Thoracic aorta (tissue), 2 donors: ENCODE measurements at regions not wholly inside any gene's neighbourhood (a gene's known extent, or its start where the extent isn't known, plus 50 kb on each side); places are given as distances from the start of the nearest gene placed in this dataset.

Experiments
- ATAC-seq: fragments of 150-250 bp; one replicate; pipeline ENCODE4 v1.8.0; 2017; ENCODE audit warnings: low read depth; ENCODE audit not compliant: insufficient number of reproducible peaks, low FRiP score
- DNase-seq: peaks from one replicate; pipeline ENCODE4 v3.0.0-alpha.2; 2020; ENCODE audit warnings: low spot score
- H3K27ac ChIP-seq, 2 donors: fragments of 200-600 bp; sonication (generic); 1 replicate in 1 of 2; 2 replicates in 1 of 2; pipeline ENCODE4 v1.5.1; 2016; ENCODE audit warnings: mild to moderate bottlenecking in 2 of 2, moderate library complexity in 2 of 2
- H3K27me3 ChIP-seq: fragments of 200-600 bp; sonication (generic); replicated peaks from 2 replicates; pipeline ENCODE4 v1.6.0; 2016; ENCODE audit warnings: mild to moderate bottlenecking; ENCODE audit not compliant: insufficient read depth
- H3K36me3 ChIP-seq: fragments of 200-600 bp; sonication (generic); one replicate; pipeline ENCODE4 v1.5.1; 2016
- H3K4me1 ChIP-seq, 2 donors: fragments of 200-600 bp; sonication (generic); 1 replicate in 1 of 2; 2 replicates in 1 of 2; pipeline versions ENCODE4 v1.5.1 to v1.6.0; 2016; ENCODE audit warnings: low read depth in 2 of 2, mild to moderate bottlenecking in 1 of 2; ENCODE audit not compliant: control insufficient read depth in 1 of 2
- H3K4me3 ChIP-seq: fragments of 200-600 bp; sonication (generic); 2 replicates; pipeline ENCODE4 v1.5.1; 2016; ENCODE audit warnings: mild to moderate bottlenecking
- H3K9me3 ChIP-seq: fragments of 200-600 bp; sonication (generic); 2 replicates; pipeline ENCODE4 v1.5.1; 2016
- CTCF ChIP-seq: fragments of 200-600 bp; sonication (generic); IDR thresholded peaks from one replicate; pipeline ENCODE4 v1.5.1; 2019; ENCODE audit warnings: antibody characterized with exemption

- no peak overlapping the region for H3K27ac ChIP-seq
- no peaks in the 10 kb centered on the region for H3K36me3 ChIP-seq
- H3K27me3 ChIP-seq: no peaks in the 10 kb centered on the region
- no peak for TF ChIP-seq CTCF
- no peaks in the 10 kb centered on the region for H3K4me1 ChIP-seq
- peak; percentile 56 for ATAC-seq
- H3K9me3 ChIP-seq: no peaks in the 10 kb centered on the region
- peak overlapping the region; percentile 13 for H3K4me3 ChIP-seq
- DNase-seq: no peak
Observed at GRCh38 chr11:22920939-22921565, 60.8 kb upstream of the CCDC179 start.

- DNase-seq: no peak
- no peaks in the 10 kb centered on the region for H3K9me3 ChIP-seq
- H3K27me3 ChIP-seq: no peaks in the 10 kb centered on the region
- no peaks in the 10 kb centered on the region for H3K4me1 ChIP-seq
- H3K36me3 ChIP-seq: no peaks in the 10 kb centered on the region
- TF ChIP-seq CTCF: no peak
- H3K4me3 ChIP-seq: no peak overlapping the region
- ATAC-seq: no peak
- no peak overlapping the region for H3K27ac ChIP-seq
Observed at GRCh38 chr11:22922672-22923071, 62.4 kb upstream of the CCDC179 start.

GRCh38 chr11:22923561-22923960 is 63.3 kb upstream of the CCDC179 start:
- no peak overlapping the region for H3K27ac ChIP-seq
- no peak for DNase-seq
- no peaks in the 10 kb centered on the region for H3K27me3 ChIP-seq
- no peak for ATAC-seq
- H3K36me3 ChIP-seq: no peaks in the 10 kb centered on the region
- H3K4me1 ChIP-seq: no peaks in the 10 kb centered on the region
- H3K9me3 ChIP-seq: no peaks in the 10 kb centered on the region
- TF ChIP-seq CTCF: no peak
- H3K4me3 ChIP-seq: no peak overlapping the region

GRCh38 chr11:22926341-22926740 is 66.1 kb upstream of the CCDC179 start:
- H3K4me1 ChIP-seq: no peaks in the 10 kb centered on the region
- DNase-seq (no peak), ATAC-seq (no peak)
- no peak overlapping the region for H3K27ac ChIP-seq
- no peaks in the 10 kb centered on the region for H3K27me3 ChIP-seq
- no peaks in the 10 kb centered on the region for H3K9me3 ChIP-seq
- TF ChIP-seq CTCF: no peak
- no peaks in the 10 kb centered on the region for H3K36me3 ChIP-seq
- no peak overlapping the region for H3K4me3 ChIP-seq

- DNase-seq (no peak), ATAC-seq (no peak)
- Histone ChIP-seq H3K4me1 (no peaks in the 10 kb centered on the region), H3K27ac (no peak overlapping the region), H3K36me3 (no peaks in the 10 kb centered on the region), H3K9me3 (no peaks in the 10 kb centered on the region), H3K27me3 (no peaks in the 10 kb centered on the region), H3K4me3 (no peak overlapping the region)
- TF ChIP-seq CTCF: no peak
Observed at GRCh38 chr11:22927793-22928192, 67.5 kb upstream of the CCDC179 start.
